GM13976 (cell line): ENCODE measurements at regions not wholly inside any gene's neighbourhood (a gene's known extent, or its start where the extent isn't known, plus 50 kb on each side); places are given as distances from the start of the nearest gene placed in this dataset.
"Not testable (repeated sequence)": the region's sequence is repeated elsewhere in the genome, so short reads cannot be mapped to it uniquely, and the experiment has no call there.

Experiments used
- DNase-seq: peaks from one replicate; pipeline ENCODE4 v3.0.0; 2012; ENCODE audit warnings: low spot score
- in situ Hi-C: fragments of 300-500 bp; cut with MboI; formaldehyde crosslinking; loops from one replicate; pipeline ENCODE4 v1.12.0; 2022; ENCODE audit warnings: low sequenced_read_pairs, mixed read lengths, inconsistent platforms; ENCODE audit not compliant: unreplicated experiment

DNA sequence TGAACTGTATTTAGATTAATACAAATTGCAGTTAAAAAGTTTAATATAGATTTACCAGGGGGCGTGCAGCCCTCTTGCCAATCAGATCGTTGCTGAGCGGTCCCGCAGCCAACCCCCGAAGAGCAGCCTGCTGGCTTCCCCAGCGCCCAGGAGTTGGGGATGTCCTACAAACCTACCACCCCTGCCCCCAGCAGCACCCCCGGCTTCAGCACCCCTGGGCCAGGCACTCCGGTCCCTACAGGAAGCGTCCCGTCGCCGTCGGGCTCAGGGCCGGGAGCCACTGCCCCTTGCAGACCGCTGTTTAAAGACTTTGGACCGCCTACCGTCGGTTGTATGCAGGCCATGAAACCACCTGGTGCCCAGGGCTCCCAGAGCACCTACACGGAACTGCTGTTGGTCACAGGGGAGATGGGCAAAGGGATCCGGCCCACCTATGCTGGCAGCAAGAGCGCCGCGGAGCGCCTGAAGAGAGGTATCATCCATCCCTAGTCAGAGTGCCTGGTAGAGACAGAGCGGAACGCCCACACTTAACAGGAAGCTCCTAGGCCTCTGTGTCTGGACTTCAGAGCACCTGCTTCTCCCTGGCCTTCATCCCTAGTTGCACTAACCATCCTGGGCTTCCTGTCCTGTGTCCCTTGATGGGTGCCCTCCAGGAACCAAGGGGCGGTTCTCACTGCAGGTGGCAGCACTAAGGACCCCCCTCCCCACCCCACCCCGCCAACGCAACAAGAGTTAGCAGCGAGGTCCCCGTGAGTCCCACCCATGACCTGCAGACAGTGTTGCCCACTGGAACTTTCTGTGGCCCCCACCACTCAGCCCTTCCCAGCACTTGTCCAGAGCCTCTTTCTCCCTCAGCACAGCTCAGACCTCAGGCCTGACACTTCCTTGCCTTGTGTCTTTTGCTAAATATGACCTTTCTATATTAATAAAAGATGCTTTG lies 91.5 kb upstream of the ZNG1F start:
- in situ Hi-C loops, DNase-seq: not testable (repeated sequence)

DNA sequence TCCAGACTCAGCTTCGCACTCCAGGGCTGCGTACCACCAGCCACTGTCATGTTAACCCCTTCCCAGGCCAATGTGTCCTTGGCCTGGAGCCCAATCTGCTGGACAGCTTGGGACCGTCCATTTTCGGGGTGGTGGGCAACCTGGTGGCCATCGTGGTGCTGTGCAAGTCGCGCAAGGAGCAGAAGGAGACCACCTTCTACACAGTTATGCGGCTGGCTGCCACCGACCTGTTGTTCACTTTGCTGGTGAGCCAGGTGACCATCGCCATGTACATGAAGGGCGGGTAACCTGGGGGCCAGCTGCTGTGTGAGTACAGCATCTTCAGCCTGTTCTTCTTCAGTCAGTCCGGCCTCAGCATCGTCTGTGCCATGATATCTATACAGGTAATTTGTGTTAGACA lies 90.3 kb upstream of the ZNG1F start:
- in situ Hi-C loops, DNase-seq: not testable (repeated sequence)

DNA sequence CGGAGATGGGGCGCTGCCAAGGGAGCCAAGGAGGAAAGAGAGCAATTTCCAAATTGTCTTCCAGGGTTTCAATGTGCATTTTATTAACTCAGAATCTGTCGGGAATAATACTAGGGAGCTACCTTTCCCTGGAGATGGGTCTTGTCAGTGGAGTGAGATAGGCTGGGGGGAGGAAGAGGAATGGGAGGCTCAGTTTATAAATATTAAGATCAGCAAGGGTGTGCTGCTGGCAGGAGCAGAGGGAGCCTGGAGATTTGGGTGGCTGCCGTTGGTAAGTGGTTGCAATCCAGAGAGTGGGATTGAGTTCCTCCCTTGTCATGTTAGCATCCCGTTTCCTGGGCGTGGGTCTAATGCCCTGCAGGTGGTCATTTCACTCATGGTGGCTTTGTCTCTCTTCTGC lies 89.9 kb upstream of the ZNG1F start:
- in situ Hi-C loops, DNase-seq: not testable (repeated sequence)

DNA sequence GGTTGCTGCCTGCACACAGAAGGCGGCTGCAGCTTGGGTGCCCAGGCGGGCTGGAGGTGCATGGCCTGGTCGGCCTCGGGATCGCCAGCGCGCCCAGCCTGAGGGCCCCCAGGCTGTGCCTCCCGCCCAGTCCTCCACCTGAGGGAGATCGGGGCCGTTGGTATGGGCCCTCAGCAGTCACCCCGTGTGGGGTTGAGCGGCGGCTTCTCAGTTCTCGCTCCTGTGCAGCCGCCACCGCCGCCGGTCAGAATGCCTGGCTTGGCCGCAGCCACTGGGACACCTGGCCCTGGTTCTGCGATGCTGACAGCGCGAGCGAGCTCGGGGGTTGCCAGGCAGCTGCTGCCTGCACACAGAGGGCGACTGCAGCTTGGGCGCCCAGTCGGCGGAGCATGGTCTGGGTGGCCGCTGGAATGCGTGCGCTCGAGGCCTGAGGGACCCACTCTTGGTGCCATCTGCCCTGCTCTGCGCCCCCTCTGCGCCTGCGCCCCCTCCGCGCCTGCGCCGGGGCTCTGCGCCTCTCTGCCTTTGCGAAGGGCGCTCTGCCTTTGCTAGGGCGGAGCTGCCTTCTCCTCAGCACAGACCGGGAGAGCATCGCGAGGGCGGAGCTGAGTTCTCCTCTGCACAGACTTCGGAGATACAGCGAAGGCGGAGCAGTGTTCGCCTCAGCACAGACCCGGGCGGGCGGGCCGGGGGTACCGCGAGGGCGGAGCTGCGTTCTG lies 84.6 kb upstream of the ZNG1F start:
- DNase-seq: peak; percentile 76
- in situ Hi-C loops: not testable (repeated sequence)

DNA sequence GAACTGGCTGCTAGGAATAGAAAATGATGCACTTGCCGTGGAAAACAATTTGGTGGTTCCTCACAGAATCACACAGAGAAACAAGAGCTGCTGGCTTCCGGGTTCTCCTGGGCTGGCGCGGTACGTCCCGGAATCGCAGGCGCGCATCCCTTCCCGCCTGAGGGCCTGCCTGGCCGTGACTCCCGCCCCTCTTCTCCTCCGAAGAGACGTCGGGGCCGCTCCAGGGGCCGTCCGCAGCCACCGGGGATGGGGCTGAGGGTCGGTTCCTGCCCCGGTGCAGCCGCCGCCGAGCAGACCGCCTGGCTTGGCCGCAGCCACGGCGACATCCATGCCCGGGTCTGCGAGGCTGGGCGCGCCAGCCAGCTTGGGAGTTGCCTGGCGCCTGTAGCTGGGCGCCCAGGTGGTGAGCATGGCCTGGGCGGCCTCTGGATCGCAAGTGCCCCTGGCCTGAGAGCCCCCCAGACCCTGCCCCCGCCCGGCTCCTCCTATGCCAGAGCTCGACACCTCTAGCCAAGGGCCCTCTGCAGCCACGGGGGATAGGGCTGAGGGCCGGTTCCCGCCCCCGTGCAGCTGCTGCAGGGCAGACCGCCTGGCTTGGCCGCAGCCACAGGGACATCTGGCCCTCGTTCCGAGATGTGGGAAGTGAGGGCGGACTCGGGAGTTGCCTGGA lies 83.9 kb upstream of the ZNG1F start:
- in situ Hi-C loops, DNase-seq: not testable (repeated sequence)

DNA sequence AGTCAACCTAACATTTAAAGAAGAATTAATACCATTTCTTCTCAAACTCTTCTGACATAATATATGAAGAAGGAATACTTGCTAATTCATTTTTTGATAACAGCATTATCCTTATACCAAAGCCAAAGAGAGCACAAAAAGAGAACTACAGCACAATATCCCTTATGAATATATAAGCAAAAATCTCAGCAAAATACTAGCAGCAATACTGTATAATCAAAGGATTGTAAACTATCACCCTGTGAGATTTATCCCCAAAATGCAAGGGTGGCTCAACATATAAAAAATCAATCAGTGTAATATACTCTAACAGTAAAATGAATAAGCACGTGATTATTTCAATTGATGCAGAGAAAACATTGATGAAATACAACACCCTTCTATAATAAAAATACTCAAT lies 81.9 kb upstream of the ZNG1F start:
- DNase-seq, in situ Hi-C loops: not testable (repeated sequence)

DNA sequence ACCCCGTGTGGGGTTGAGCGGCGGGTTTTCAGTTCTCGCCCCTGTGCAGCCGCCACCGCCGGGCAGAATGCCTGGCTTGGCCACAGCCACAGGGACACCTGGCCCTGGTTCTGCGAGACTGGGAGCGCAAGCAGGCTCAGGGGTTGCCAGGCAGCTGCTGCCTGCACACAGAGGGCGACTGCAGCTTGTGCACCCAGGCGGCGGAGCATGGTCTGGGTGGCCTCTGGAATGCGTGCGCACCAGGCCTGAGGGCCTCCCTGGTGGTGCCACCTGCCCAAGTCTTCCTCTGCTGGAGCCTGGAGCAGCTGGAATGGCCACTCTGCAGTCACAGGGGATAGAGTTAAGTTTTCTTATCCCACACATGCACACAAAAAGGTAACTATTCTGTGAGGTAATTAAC lies 80.4 kb upstream of the ZNG1F start:
- in situ Hi-C loops, DNase-seq: not testable (repeated sequence)

DNA sequence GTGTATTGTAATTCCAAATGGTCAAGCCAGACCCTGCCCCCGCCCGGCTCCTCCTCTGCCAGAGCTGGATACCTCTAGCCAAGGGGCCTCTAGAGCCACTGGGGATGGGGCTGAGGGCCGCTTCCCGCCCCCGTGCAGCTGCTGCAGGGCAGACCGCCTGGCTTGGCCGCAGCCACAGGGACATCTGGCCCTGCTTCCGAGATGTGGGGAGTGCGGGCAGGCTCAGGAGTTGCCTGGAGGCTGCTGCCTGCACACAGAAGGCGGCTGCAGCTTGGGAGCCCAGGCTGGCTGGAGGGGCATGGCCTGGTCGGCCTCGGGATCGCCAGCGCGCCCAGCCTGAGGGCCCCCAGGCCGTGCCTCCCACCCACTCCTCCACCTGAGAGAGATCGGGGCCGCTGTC lies 79.9 kb upstream of the ZNG1F start:
- in situ Hi-C loops, DNase-seq: not testable (repeated sequence)

DNA sequence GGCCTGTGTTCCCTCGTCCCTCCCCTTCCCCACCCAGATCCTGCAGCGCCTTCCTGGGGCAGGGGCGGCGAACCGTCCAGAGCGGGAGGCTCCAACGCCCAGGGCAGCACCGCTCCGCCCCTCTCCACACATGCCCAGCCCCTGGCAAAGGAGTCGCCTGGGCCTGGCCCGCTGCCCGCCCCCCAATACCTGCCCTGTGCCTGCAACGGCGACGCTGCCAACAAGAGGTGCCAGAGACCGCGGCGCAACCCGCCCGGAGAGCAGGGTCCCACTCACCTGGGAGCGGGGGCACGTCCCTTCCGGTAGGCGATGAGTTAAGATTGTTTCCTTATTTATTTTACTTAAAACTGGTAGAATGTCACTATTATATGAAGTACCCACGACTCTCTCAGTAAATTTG lies 77.5 kb upstream of the ZNG1F start:
- DNase-seq, in situ Hi-C loops: not testable (repeated sequence)

DNA sequence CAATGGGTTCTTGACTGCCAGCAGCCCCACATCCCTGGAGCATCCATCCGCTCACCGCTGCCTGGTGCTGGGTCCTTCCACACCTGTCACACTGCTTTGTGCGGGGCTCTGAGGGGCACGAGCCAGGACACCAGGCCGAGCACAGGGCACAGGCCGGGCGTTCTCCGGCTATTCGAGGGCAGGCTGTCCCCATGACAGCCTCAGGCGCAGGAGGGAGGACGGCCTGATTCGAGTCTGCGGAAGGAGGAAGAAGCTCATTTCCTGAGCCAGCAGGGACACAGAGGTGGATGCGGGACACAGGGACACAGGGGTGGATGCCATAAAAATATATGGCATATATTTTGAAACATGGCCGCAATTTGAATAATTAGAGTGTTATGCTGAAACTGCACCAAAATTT lies 76.9 kb upstream of the ZNG1F start:
- DNase-seq, in situ Hi-C loops: not testable (repeated sequence)

DNA sequence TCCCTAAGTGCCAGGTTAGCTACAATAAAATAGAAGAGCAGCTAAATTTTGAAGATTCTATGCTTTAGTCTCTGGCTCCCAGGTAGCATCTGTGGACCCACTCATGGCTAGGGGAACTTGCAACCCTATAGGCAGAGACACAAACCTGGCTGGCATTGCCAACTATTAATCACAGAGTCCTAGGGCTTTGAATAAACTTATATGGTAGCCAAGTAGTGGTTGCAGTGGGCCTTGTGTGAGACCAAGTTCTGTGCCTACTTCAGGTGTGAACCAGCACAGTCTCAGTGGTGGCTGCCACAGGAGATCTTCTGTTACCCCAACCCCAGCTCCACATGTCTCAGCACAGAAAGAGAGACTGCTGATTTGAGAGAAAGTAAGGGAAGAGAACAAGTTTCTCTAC lies 62.9 kb upstream of the ZNG1F start:
- in situ Hi-C loops: not testable (repeated sequence)

DNA sequence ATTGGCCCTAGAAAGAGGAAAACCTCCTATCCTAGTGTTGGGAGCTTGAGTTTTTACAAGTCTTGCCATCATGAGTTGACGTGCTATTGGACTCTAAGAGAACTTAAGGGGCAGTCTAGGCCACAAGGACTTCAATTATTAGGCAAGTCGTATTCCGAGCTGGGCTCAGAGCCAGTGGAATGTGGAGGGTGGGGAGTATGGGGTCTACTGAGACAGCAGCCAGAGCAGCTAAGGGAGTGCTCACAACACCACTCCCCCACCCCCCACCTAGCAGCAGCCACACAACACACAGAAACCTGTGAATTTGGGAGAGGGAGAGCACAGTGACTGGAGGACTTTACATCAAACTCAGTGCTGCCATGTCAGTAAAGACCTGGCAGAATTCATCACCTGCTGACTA lies 62.0 kb upstream of the ZNG1F start:
- DNase-seq, in situ Hi-C loops: not testable (repeated sequence)

More for the DNA sequence above, 62.9 kb upstream of the ZNG1F start:
- DNase-seq: not testable (repeated sequence)

DNA sequence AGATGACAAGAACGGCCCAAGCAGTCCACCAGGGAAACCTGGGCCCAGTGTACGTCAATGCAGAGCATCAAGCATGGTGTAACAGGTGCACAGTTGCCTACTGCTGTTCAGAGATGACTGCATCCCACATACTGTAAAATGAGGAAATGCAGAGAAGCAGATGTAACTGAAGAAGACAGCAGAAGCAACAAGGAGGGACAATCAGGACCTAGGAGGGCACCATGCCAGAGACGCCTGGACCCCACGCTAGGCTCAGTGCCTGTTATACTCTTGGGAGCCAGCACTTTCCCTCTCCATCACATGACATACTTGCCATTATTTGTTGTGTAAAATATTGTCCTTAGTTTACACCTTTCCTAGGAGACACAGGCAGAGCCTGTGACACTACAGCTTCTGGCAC lies 57.6 kb upstream of the ZNG1F start:
- DNase-seq, in situ Hi-C loops: not testable (repeated sequence)
